Testis (tissue), 2 donors: ENCODE measurements at regions not wholly inside any gene's neighbourhood (a gene's known extent, or its start where the extent isn't known, plus 50 kb on each side); places are given as distances from the start of the nearest gene placed in this dataset.

Experiments
- DNase-seq: peaks from one replicate; pipeline ENCODE4 v3.0.0-alpha.2; 2019
- H3K27ac ChIP-seq, 2 donors: fragments of 200-600 bp; sonication (generic); one replicate each; pipeline ENCODE4 v1.5.1; 2019
- H3K27me3 ChIP-seq: fragments of 200-600 bp; sonication (generic); one replicate; pipeline ENCODE4 v1.5.1; 2019
- H3K36me3 ChIP-seq: fragments of 200-600 bp; sonication (generic); one replicate; pipeline ENCODE4 v1.5.1; 2017; ENCODE audit warnings: low read depth; ENCODE audit errors: missing control alignments
- H3K4me1 ChIP-seq: fragments of 200-600 bp; sonication (generic); one replicate; pipeline ENCODE4 v1.5.1; 2019
- H3K4me3 ChIP-seq, 2 donors: fragments of 200-600 bp; sonication (generic); one replicate each; pipeline ENCODE4 v1.5.1; 2017 to 2019
- H3K9me3 ChIP-seq: fragments of 200-600 bp; sonication (generic); one replicate; pipeline ENCODE4 v1.5.1; 2017
- CTCF ChIP-seq, 3 experiments: fragments of 450-650 bp in 2 of 3; fragments of 200-600 bp in 1 of 3; sonication (generic) in 1 of 3; IDR thresholded peaks; one replicate each; pipeline ENCODE4 v1.5.1; 2016 to 2019; ENCODE audit warnings: antibody characterized with exemption in 3 of 3, mild to moderate bottlenecking in 2 of 3, moderate library complexity in 1 of 3
- POLR2A ChIP-seq: fragments of 450-650 bp; IDR thresholded peaks from one replicate; pipeline ENCODE4 v1.6.1; 2017; ENCODE audit warnings: antibody characterized with exemption, mild to moderate bottlenecking, moderate library complexity
- WGBS, 2 donors: methylation state at CpG; one replicate each; pipeline ENCODE4 v1.1.5; 2018; 5-methylcytosine and 5-hydroxymethylcytosine counted together
- intact Hi-C: fragments of 100-400 bp; cut with DNase I; formaldehyde crosslinking; loops from one replicate; pipeline ENCODE4 v1.15.1; 2023; ENCODE audit warnings: low total_unique reads

GRCh38 chr11:21883354-21883753 lies 309.5 kb upstream of the ANO5 start:
- TF ChIP-seq CTCF (IDR thresholded peaks at IDR 0.05) (no peak), POLR2A (no peak)
- no peaks in the 10 kb centered on the region for H3K27me3 ChIP-seq
- H3K27ac ChIP-seq, result no peak overlapping the region
- H3K36me3 ChIP-seq, result no peaks in the 10 kb centered on the region
- WGBS, 2 donors, result 87 to 94% methylated on average over 3 of the region's 3 CpGs
- no peak for DNase-seq
- H3K9me3 ChIP-seq, result no peaks in the 10 kb centered on the region
- no peaks in the 10 kb centered on the region for H3K4me1 ChIP-seq
- intact Hi-C loops, result no loop called here
- no peak overlapping the region for H3K4me3 ChIP-seq

- H3K27me3 ChIP-seq, result no peaks in the 10 kb centered on the region
- no peaks in the 10 kb centered on the region for H3K9me3 ChIP-seq
- 72 to 84% methylated on average over 1 of the region's 1 CpG for WGBS, 2 donors
- no peak for DNase-seq
- TF ChIP-seq CTCF (IDR thresholded peaks at IDR 0.05), result no peak
- TF ChIP-seq POLR2A, result no peak
- H3K4me3 ChIP-seq, result no peak overlapping the region
- H3K4me1 ChIP-seq, result no peaks in the 10 kb centered on the region
- no peak overlapping the region for H3K27ac ChIP-seq
- intact Hi-C loops, result no loop called here
- H3K36me3 ChIP-seq, result no peaks in the 10 kb centered on the region
Measured at GRCh38 chr11:21888814-21889213, 304.1 kb upstream of the ANO5 start.

DNA sequence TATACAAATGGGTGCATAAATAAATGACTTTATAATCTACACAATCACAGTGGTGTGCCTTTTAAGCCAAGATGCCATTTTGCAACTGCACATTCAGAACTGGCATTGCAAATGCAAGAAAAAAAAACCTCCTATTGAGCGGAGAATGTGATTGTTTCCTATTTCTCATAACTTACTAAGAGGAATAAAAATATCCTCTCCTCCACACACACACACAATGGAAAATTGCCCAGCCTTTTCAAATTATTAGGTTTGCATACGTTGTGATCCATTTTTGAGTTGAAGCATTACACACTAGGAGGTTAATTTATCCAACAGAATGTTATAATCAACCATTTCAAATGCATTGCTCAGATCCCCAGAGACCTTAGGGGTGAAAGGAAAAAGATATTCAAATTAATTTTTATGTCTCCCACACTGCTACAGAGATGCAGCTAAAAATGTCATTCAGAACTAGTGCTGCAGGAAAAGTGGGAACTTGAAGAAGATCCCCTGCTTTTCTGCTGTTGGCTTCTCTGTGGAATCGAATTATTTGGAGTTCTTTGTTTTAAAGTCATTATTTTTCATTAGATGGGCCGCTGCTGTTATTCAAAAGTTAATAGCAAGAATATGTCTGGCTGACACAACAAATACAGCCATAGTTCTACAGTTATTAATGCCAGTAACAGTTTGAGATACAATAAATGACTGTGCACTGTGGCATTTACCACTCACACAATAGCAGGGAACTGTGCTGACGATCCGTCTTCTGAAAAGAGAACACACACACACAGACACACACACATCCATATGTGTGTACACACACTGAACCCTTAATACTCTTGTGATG lies 299.9 kb upstream of the ANO5 start:
- Histone ChIP-seq H3K27me3 (no peaks in the 10 kb centered on the region), H3K4me1 (no peaks in the 10 kb centered on the region), H3K27ac (no peak overlapping the region), H3K36me3 (no peaks in the 10 kb centered on the region), H3K4me3 (no peak overlapping the region), H3K9me3 (no peaks in the 10 kb centered on the region)
- intact Hi-C loops, result no loop called here
- no peak for DNase-seq
- TF ChIP-seq POLR2A, result no peak
- 68 to 74% methylated on average over 6 of the region's 6 CpGs for WGBS, 2 donors

- no peak overlapping the region for H3K4me3 ChIP-seq
- H3K9me3 ChIP-seq, result no peaks in the 10 kb centered on the region
- intact Hi-C loops, result no loop called here
- no peaks in the 10 kb centered on the region for H3K36me3 ChIP-seq
- H3K27me3 ChIP-seq, result no peaks in the 10 kb centered on the region
- no peaks in the 10 kb centered on the region for H3K4me1 ChIP-seq
- H3K27ac ChIP-seq, result no peak overlapping the region
- DNase-seq, result no peak
- no peak for TF ChIP-seq CTCF (IDR thresholded peaks at IDR 0.05)
- no peak for TF ChIP-seq POLR2A
Measured at GRCh38 chr11:21893565-21893867, 299.4 kb upstream of the ANO5 start.

DNA sequence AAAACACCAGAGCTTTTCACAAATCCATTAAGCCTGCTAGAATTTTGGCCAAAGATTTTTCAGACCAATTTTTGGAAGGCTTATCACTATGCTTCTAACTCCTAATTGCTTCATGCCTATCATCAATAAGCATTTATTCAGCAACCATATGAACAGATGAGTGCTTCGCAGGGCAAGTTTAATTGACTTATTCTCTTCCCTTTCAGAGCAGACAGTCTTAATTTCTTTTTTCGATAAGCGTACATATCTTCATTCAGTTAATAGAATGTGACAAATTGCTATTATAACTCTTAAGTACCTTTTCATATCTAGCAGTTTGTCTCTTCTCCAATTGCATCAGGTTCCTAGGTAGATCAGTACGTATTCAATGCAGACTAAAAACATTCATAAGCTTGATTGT lies 298.4 kb upstream of the ANO5 start:
- H3K4me1 ChIP-seq, result no peaks in the 10 kb centered on the region
- H3K4me3 ChIP-seq, result no peak overlapping the region
- H3K9me3 ChIP-seq, result no peaks in the 10 kb centered on the region
- H3K27me3 ChIP-seq, result no peaks in the 10 kb centered on the region
- intact Hi-C loops, result no loop called here
- TF ChIP-seq POLR2A (no peak), CTCF (IDR thresholded peaks at IDR 0.05) (no peak)
- DNase-seq, result no peak
- H3K36me3 ChIP-seq, result no peaks in the 10 kb centered on the region
- WGBS, 2 donors, result 93 to 95% methylated on average over 4 of the region's 4 CpGs
- no peak overlapping the region for H3K27ac ChIP-seq
